Embryonic facial prominence (tissue), 1 donor: ENCODE measurements at regions not wholly inside any gene's neighbourhood (a gene's known extent, or its start where the extent isn't known, plus 50 kb on each side); places are given as distances from the start of the nearest gene placed in this dataset.
"Not testable (repeated sequence)": the region's sequence is repeated elsewhere in the genome, so short reads cannot be mapped to it uniquely, and the experiment has no call there.

Source experiments
- DNase-seq: peaks from one replicate; pipeline ENCODE4 v3.0.0-alpha.2; 2016; ENCODE audit errors: extremely low spot score

DNA sequence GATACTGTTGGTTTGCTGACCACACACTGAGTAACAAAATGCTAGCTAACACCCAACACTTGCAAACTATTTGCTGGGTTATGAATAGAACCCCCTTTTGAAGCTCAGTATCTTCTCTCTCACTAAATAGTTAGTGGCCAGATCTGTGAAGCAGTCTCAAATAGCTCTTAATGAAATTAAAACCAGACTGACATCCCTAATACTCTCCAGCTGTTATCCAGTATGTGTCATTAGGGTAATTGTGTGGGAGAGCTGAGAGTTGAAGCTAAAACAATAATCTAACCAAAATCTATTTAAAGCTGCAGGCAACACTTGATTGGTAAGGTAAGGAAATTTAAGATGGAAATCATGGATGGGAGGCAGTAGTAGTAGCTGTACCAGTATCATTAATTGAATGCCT is 110.4 kb upstream of the RORA start:
- no peak for DNase-seq

DNA sequence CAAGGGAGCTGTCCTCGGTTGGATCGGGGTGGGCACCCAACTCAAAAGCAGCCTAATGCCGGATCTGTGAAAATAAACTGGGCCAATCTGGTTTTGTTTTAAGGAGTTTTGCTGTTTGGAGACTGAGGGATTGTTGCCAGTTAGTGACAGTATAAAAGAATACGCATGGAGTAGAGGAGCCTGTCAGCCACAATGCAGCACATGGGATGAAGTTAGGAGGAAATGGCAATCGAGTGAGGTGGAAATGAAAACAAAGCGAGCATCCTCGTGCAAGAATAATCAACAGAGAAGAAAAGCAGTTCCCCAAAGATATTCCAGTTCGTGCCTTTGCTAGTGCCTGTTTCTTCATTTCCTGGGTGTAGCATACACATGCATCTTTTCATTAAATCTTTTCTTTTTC is 108.4 kb upstream of the RORA start:
- DNase-seq = no peak

DNA sequence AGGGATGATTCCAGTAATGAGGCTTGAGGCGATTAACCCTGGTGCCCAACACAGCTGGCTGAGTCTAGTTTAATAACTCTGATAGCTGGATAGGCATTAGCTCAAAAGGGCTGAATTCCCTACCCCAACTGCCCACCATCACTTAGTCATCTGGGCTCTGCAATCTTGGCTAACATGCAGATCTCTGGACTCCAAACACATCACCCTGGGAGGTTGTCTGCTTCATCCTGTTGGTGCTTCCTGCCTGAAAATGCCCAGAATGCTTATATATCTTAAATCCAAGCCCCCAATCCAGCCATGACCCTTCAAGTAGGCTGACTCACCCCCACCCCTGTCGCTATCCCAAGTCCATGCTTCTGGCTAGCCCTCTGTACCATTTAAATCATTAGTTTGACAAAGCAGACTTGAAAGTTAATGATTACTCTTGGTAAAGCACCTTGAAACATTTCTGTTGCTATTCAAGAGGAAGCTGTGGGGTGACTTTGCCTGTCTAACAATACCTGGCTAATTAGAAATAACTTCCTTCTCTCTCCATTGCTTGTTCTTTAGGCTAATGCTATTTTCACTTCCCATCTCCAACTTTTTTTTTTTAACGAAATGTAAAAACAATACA is 107.0 kb upstream of the RORA start:
- no peak for DNase-seq

- not testable (repeated sequence) for DNase-seq
These were observed 105.6 kb upstream of the RORA start for GRCh38 chr15:61334714-61335113.

DNA sequence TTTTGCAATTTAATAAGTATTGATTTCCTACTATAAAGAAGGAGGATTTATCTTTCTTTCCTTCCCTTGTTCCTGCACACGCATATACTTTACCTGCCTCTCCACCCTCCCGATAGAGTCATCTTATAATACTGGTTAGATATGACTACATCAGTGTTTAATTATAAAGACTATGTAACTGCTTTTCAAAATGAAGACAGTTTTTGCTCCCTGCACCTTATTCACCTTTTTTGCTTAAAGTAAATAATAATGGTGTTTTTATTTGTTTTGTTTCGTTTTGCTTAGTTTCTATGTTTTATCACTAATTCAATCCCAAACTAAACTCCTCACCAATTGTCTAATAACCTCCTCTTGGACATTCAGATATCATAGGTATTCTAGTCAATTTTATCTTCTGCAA is 101.9 kb upstream of the RORA start:
- no peak for DNase-seq

DNA sequence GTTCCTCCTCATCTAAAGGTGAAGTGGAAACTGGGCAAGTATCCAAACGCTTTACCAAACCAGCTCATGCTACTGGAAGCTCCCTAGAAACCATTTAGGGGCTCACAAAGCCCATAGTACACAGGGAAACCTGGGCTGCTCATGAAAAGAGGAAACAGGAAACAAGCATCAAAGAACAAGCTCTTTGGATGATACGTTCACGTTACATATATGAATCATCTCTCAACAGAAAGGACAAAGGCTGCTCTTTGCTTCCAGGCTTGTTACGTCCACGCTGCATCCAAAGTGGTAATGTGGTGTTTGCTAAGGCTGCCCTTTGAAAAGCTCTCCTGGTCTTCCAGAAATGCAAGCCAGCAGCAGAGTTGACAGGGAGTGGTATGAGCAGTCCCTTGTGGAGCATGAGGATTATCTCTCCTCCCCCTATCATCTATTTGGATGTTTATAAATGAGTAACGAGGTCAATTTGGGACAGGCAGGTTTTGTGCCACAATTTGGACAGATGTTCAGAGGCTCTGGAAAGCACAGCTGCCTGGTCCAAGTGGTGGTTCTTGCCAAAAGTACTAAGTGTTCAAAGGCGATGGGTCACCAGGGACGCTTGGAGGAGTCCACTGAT is 98.0 kb upstream of the RORA start:
- DNase-seq = no peak

- no peak for DNase-seq
These were observed 90.8 kb upstream of the RORA start for GRCh38 chr15:61319892-61320291.

DNA sequence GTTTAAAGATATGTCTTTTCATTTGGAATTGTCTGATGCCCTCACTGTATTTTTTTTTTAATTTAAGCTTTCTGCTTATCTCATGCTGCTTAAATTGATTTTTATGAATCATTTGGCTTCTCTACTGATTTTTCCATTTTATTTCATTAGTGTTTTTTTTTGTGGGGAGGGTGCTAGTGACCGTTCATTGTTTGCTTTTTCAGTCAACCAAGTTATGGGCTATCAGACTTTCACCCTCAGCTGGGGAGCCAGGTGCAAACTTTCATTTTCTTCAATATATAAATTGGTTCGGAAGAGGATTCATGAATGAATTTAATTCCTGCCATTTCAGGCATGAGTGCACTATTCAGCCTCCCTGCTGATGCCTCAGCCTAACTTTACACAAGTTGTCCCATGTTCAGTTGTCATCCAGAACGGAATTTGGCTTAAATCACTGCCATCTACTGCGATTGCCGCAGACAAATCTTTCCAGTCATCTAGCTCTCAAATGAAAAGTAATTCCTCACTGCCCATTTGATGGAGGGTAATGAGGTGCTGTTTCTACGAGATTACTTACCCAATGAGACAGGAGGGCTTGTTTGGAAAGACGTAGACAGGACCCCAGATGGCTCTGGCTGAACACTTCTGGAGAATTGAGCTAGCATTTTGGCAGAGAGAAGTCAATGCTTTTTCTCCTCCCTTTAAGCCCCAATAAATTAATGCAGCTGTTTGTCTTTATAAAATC is 89.9 kb upstream of the RORA start:
- DNase-seq = no peak

DNA sequence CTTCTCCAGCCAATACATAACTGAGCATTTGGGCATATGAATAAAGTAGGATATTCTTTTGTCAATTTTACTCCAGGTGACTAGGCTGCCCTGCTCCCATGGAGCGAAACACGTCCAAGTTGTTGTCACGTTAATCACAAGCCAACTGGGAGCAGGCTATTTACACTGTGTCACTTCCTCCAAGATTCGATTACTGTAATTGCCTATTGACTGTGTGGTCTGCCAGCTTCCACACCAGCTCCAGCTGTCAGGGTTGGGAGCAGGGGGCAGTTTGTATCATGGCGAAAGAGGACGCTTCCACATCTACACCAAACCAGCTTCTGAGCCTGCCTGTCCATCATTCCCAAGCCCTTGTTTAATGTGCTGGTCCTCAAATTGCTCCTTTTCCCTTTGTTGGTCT is 89.2 kb upstream of the RORA start:
- DNase-seq = no peak

GRCh38 chr15:61315471-61315870 is 86.4 kb upstream of the RORA start:
- no peak for DNase-seq

DNA sequence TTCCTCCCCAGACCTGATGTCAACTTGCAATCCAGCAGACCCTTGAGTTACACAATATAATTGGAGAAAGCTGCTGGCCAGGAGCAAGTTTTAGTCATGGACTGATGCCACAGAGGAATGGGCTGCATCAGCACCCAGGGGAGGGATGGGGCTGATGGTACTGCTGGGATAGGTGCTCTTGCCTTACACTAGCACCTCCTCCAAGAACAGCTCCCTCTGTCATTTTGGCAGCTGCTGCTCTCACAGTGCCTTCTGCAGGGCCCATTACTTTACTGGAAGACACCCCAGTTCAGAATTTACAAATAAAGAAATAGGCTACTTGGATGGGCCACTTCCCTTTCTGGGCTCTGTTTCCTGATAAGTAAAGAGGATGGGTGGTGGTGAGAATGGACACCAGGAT is 85.3 kb upstream of the RORA start:
- DNase-seq = no peak

- DNase-seq = no peak
These were observed 80.5 kb upstream of the RORA start for GRCh38 chr15:61309617-61310016.

- DNase-seq = no peak
These were observed 80.0 kb upstream of the RORA start for GRCh38 chr15:61309031-61309511.

DNA sequence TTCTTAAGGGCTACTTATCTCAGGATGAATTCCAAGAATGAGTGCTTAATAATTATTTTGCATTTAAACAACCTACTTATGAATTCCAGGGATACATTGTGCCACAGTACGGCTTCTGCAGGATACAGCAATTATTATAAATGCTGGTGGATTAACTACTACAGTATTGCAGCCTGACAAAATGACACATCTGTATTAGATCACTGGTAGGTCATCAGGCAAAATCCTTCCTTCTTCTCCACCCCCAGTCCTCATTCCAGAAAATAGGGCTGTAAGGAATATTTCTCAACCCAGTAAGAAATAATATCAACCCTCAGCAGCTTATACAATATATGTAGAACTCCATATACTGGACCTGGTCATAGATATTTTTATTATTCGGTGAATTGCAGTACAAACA is 79.3 kb upstream of the RORA start:
- no peak for DNase-seq

DNA sequence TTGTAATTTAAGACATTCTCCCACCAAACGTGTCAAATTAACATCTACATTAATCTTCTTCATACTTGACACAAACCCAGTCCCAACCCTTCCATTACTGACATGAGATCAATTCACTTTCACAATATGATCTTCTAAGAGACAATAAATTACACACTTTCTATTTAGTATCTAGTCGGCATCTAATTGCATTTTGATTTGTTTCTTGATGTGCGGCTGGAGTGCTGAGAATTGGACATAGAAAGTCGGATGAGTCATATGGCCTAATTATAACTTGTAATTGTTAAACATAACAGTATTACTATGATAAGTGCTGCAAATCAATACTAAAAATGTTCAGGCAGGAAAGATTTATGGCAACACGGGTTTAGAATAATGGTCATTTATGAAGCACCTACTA is 78.4 kb upstream of the RORA start:
- no peak for DNase-seq

DNA sequence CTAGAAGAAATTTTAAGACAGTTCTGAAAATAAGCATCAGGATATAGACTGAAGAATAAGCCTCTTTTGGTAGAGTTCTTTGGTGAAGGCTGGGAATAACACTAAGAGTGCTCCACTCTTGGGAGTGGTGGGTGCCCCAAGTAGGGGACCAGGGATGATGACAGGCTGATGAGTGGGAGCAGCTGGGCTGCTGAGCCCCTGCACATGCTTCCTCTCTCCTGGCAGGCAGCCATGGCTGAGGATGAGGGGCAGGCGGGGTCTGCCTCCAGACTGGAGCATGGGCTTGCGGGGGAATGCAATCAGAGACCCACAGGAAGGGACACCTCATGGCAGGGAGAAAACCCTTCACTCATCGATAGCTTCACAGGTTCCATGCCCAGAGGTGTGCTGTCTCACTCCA is 72.6 kb upstream of the RORA start:
- DNase-seq = no peak

DNA sequence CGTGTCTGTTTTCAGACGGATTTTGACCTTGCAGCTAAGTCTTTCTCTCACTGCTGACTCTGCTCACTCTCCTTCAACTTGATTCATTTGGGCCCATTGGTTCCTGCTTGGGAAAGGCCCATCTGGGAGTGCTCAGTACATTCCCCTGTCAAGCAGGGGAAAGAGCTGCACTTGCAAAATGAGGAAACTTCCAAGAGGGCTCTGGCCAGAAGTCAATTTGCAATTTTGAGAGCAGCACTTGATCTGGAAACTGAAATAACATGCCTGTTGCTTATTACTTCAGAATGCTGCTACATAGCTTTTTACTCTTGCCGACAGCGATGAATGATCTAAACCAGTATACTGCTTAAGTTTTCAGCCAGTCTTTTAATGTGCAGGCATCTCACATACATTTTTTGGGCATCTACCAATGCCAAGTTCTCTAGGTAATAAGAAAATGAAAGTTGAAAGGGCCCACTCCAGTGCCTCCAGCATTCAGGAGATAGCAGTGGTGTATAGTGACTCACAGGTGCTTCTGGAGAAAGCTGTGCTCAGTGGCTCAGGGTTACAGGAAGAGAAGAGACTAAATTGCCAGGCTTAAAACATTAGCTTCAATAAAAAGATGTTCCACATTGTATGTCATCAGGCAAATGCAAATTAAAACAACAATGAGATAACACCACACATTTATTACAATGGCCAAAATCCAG is 70.1 kb upstream of the RORA start:
- no peak for DNase-seq

DNA sequence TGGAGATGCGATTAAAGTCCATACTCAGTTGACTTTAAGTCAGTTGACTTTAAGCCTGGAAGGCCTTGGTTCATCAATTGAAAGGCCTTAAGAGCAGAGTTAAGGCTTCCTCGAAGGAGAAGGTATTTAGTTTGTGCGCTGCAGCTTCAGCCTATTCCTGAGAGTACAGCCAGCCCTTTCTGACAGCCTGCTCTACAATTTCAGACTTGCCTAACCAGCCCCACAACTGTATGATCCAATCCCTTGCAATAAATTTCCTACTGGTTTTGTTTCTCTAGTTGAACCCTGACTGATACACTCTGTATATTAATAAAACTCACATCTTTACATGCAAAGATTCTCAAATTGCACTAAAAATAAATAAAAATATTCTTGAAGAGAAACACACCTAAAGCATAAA is 66.1 kb upstream of the RORA start:
- no peak for DNase-seq

DNA sequence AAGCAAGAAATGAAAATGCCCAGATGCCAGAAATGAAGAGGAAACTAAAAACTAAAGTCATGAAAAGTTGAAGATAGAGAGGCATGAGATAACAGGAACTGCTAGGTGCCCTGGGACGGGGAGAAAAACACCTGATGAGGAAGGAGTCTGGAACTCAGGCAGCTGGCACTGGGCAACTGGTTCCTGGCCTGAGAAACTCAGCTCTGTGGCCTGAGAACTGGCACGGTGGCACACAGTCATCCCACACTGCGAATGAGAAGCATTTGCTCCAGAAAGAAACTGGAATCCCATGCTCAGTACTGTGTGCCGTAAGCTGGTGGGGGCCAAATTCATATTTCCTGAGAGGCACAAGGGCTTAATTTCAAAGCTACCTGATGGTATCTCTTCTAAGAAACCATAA is 53.6 kb upstream of the RORA start:
- DNase-seq = no peak

DNA sequence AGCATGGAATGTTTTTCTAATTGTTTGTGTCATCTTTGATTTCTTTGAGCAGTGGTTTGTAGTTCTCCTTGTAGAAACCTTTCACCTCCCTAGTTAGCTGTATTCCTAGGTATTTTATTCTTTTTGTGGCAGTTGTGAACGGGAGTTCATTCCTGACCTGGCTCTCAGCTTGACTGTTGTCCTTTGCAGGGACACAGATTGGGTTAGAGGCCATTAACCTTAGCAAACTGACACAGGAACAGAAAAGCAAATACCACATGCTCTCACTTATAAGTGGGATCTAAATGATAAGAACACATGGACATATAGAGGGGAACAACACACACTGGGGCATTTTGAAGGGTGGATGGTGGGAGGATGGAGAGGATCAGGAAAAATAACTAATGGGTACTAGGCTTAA is 52.2 kb upstream of the RORA start:
- DNase-seq = no peak
